ENCODE measurements at regions not wholly inside any gene's neighbourhood (a gene's known extent, or its start where the extent isn't known, plus 50 kb on each side); places are given as distances from the start of the nearest gene placed in this dataset.
"Not testable (repeated sequence)": the region's sequence is repeated elsewhere in the genome, so short reads cannot be mapped to it uniquely, and the experiment has no call there.

DNA sequence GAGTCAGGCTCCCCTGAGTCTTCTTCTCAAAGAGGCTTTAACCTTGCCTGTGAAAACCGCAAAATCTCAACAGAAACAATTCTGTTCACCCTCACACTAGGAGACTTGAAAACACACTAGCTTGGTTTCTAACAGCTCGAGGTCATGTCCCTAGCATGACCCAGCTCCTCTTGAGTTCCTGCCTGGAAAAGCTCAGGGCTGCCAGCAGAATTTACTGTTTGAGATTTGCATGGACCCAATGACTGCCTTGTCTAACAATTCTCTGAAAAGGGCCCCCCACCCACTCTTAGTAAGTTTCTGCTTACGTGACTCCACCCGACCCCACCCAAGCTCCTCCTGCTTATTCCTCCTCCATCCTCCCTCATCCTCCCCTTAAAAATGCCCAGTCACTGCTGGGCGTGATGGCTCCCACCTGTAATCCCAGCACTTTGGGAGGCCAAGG, 85.1 kb upstream of the KMT2C start:
- peaks cover 5% of the 10 kb centered on the region for H3K9me3 Mint-ChIP-seq (ENCODE audit: unreplicated experiment)
- TF ChIP-seq, protein P1, sequence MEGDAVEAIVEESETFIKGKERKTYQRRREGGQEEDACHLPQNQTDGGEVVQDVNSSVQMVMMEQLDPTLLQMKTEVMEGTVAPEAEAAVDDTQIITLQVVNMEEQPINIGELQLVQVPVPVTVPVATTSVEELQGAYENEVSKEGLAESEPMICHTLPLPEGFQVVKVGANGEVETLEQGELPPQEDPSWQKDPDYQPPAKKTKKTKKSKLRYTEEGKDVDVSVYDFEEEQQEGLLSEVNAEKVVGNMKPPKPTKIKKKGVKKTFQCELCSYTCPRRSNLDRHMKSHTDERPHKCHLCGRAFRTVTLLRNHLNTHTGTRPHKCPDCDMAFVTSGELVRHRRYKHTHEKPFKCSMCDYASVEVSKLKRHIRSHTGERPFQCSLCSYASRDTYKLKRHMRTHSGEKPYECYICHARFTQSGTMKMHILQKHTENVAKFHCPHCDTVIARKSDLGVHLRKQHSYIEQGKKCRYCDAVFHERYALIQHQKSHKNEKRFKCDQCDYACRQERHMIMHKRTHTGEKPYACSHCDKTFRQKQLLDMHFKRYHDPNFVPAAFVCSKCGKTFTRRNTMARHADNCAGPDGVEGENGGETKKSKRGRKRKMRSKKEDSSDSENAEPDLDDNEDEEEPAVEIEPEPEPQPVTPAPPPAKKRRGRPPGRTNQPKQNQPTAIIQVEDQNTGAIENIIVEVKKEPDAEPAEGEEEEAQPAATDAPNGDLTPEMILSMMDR (IDR thresholded peaks at IDR 0.05; ENCODE audit: partially characterized antibody, unreplicated experiment), result no peak
- no peak overlapping the region for H3K27ac Mint-ChIP-seq (ENCODE audit: unreplicated experiment)
- peaks cover 6% of the 10 kb centered on the region for H3K27me3 Mint-ChIP-seq (ENCODE audit: unreplicated experiment)
- H3K4me3 Mint-ChIP-seq (ENCODE audit: unreplicated experiment), result no peak overlapping the region
- no peak for DNase-seq
- no peaks in the 10 kb centered on the region for H3K36me3 Mint-ChIP-seq (ENCODE audit: unreplicated experiment)
- H3K4me1 Mint-ChIP-seq (ENCODE audit: low read depth, unreplicated experiment), result peaks cover 8% of the 10 kb centered on the region

DNA sequence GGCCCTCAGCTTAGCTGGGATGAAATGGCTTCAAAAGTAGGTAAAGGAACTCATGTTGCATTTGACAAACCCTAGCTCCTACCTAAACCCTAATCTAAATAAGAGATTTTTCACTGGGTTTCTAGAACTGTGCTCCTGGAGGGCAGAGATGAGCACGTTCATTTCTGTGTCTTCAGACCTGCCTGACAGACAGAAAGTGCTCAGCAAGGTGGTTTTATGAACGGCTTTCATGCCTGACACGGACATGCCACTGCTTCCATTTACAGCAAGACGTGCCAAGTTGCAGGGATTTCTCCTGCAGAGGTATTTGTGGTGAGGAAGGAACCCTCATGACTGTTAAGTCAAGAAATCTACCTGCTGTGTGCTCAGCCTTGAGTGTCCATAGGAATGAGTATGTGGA, 83.5 kb upstream of the KMT2C start:
- H3K4me3 Mint-ChIP-seq (ENCODE audit: unreplicated experiment), result no peak overlapping the region
- peaks cover 5% of the 10 kb centered on the region for H3K9me3 Mint-ChIP-seq (ENCODE audit: unreplicated experiment)
- no peaks in the 10 kb centered on the region for H3K36me3 Mint-ChIP-seq (ENCODE audit: unreplicated experiment)
- DNase-seq, result no peak
- peaks cover 8% of the 10 kb centered on the region for H3K4me1 Mint-ChIP-seq (ENCODE audit: low read depth, unreplicated experiment)
- TF ChIP-seq, protein P1 (IDR thresholded peaks at IDR 0.05; ENCODE audit: partially characterized antibody, unreplicated experiment), result no peak
- H3K27me3 Mint-ChIP-seq (ENCODE audit: unreplicated experiment), result peaks cover 6% of the 10 kb centered on the region
- H3K27ac Mint-ChIP-seq (ENCODE audit: unreplicated experiment), result no peak overlapping the region

DNA sequence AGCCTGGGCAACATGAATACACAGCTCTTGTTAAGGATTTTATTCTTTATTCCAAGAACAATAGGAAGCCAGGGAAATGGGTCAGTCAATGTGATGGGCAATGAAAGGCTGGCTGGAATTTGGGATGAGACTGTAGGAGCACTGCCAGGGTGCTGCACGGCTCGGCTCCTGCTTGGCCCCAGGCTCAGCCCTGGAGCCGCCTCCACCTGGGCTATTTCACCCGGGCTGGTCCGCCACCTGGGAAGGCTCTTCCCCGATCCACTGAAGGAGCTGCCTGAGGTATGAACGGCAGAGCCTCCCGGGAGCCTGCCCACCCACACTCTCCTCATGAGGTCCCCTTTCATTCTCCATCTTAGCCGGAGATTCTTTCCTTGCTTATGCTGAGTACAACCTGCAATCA, 80.4 kb upstream of the KMT2C start:
- H3K27me3 Mint-ChIP-seq (ENCODE audit: unreplicated experiment), result peaks cover 6% of the 10 kb centered on the region
- H3K36me3 Mint-ChIP-seq (ENCODE audit: unreplicated experiment), result no peaks in the 10 kb centered on the region

DNA sequence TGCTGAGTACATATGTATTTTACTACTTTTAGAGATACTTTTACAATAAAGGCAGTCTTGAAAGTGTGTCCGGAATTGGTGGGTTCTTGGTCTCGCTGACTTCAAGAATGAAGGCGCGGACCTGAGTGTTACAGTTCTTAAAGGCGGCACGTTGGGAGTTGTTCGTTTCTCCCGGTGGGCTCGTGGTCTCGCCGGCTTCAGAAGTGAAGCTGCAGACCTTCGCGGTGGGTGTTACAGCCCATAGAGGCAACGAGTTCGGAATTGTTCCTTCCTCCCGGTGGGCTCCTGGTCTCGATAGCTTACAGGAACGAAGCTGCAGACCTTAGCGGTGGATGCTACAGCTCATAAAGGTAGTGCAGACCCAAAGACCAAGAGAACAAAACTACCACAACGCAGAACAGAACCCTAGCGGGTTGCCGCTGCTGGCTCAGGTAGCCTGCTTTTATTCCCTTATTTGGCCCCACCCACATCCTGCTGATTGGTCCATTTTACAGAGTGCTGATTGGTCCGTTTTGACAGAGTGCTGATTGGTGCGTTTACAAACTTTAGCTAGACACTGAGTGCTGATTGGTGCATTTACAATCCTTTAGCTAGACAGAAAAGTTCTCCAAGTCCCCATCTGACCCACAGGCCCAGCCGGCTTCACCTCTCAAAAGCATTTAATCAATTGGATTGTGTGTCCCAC, 79.6 kb upstream of the KMT2C start:
- not testable (repeated sequence) for H3K4me3 Mint-ChIP-seq (ENCODE audit: unreplicated experiment); DNase-seq; H3K27me3 Mint-ChIP-seq (ENCODE audit: unreplicated experiment); H3K36me3 Mint-ChIP-seq (ENCODE audit: unreplicated experiment); H3K9me3 Mint-ChIP-seq (ENCODE audit: unreplicated experiment); H3K4me1 Mint-ChIP-seq (ENCODE audit: low read depth, unreplicated experiment); H3K27ac Mint-ChIP-seq (ENCODE audit: unreplicated experiment)

More for the DNA sequence above, 80.4 kb upstream of the KMT2C start:
- no peak overlapping the region for H3K27ac Mint-ChIP-seq (ENCODE audit: unreplicated experiment)
- TF ChIP-seq, protein P1 (IDR thresholded peaks at IDR 0.05; ENCODE audit: partially characterized antibody, unreplicated experiment), result no peak
- H3K4me3 Mint-ChIP-seq (ENCODE audit: unreplicated experiment), result no peak overlapping the region
- H3K9me3 Mint-ChIP-seq (ENCODE audit: unreplicated experiment), result peaks cover 6% of the 10 kb centered on the region
- no peaks in the 10 kb centered on the region for H3K4me1 Mint-ChIP-seq (ENCODE audit: low read depth, unreplicated experiment)
- no peak for DNase-seq

DNA sequence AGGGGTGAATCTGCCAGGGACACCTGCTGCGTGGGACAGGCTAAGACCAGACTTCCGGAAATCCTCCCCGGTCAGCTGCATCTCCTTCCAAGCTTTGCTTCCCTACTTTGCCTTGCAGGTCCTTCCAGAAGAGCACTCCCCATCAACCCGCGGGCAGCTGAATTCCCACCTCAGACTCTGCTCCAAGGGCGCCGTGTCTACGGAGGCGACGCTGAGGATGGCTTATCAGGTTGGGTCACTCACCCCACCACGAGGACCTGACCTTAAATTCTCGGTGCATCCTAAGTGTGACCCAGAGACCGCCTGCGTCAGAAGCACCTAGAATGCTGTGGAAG, 78.9 kb upstream of the KMT2C start:
- Mint-ChIP-seq H3K9me3 (ENCODE audit: unreplicated experiment) (peaks cover 7% of the 10 kb centered on the region), H3K4me3 (ENCODE audit: unreplicated experiment) (no peak overlapping the region), H3K27ac (ENCODE audit: unreplicated experiment) (no peak overlapping the region), H3K36me3 (ENCODE audit: unreplicated experiment) (no peaks in the 10 kb centered on the region), H3K4me1 (ENCODE audit: low read depth, unreplicated experiment) (no peaks in the 10 kb centered on the region), H3K27me3 (ENCODE audit: unreplicated experiment) (peaks cover 2% of the 10 kb centered on the region)
- TF ChIP-seq, protein P1 (IDR thresholded peaks at IDR 0.05; ENCODE audit: partially characterized antibody, unreplicated experiment), result no peak
- DNase-seq, result no peak

All from glutamatergic neuron (in vitro differentiated cells).